ENCODE measurements at regions not wholly inside any gene's neighbourhood (a gene's known extent, or its start where the extent isn't known, plus 50 kb on each side); places are given as distances from the start of the nearest gene placed in this dataset.
"Not testable (repeated sequence)": the region's sequence is repeated elsewhere in the genome, so short reads cannot be mapped to it uniquely, and the experiment has no call there.

- FAIRE-seq (no peak), DNase-seq (ENCODE audit: low read depth, low spot score) (no peak)
- no peaks in the 10 kb centered on the region for H3K9me1 ChIP-seq (ENCODE audit: control insufficient read depth, extremely low read depth, insufficient read depth, low read length)
- H4K20me1 ChIP-seq (ENCODE audit: control insufficient read depth, extremely low read depth, insufficient read depth, low read length), result no peaks in the 10 kb centered on the region
- no peak overlapping the region for H2AFZ ChIP-seq (ENCODE audit: control insufficient read depth, low read length)
- H3K9ac ChIP-seq (ENCODE audit: control insufficient read depth, extremely low read depth, insufficient read depth, low read length), result no peak overlapping the region
- no peaks in the 10 kb centered on the region for H3K4me1 ChIP-seq (ENCODE audit: control insufficient read depth, extremely low read depth, insufficient read depth, low read length)
- H3K4me3 ChIP-seq (ENCODE audit: control insufficient read depth in 2 of 3, extremely low read depth in 1 of 3, insufficient read depth in 2 of 3, low read depth in 1 of 3, low read length in 3 of 3), result no peak overlapping the region
- no peak overlapping the region for H3K4me2 ChIP-seq (ENCODE audit: control insufficient read depth, extremely low read depth, insufficient read depth, low read depth, low read length)
- dilution Hi-C loops (cut with MboI; ENCODE audit: extremely low pct_ligation_motif_present, low sequenced_read_pairs), result no loop called here
- peaks cover 4% of the 10 kb centered on the region for H3K27me3 ChIP-seq (ENCODE audit: control insufficient read depth, extremely low read depth, insufficient read depth, low read length)
- no peak overlapping the region for H3K27ac ChIP-seq (ENCODE audit: control insufficient read depth, insufficient read depth, low read length)
- H3K9me3 ChIP-seq (ENCODE audit: control insufficient read depth, low read depth, low read length), result no peaks in the 10 kb centered on the region
- H3K79me2 ChIP-seq (ENCODE audit: control insufficient read depth, insufficient read depth, low read length), result no peaks in the 10 kb centered on the region
- TF ChIP-seq EZH2 (IDR thresholded peaks at IDR 0.05; ENCODE audit: low read length) (no peak), CTCF (optimal IDR thresholded peaks at IDR 0.05 in 1 of 3, IDR thresholded peaks at IDR 0.05 in 1 of 3, conservative IDR thresholded peaks at IDR 0.05 in 1 of 3; ENCODE audit: extremely low read depth in 1 of 3, insufficient read depth in 2 of 3, low read length in 3 of 3) (no peak)
- no peaks in the 10 kb centered on the region for H3K36me3 ChIP-seq (ENCODE audit: control insufficient read depth in 2 of 2, extremely low read depth in 1 of 2, insufficient read depth in 2 of 2, low read length in 2 of 2)
Measured at GRCh38 chrX:45401923-45402322, 201.2 kb upstream of the DIPK2B start.

- H4K20me1 ChIP-seq (ENCODE audit: control insufficient read depth, extremely low read depth, insufficient read depth, low read length); H3K79me2 ChIP-seq (ENCODE audit: control insufficient read depth, insufficient read depth, low read length); H3K27me3 ChIP-seq (ENCODE audit: control insufficient read depth, extremely low read depth, insufficient read depth, low read length); FAIRE-seq; H3K9ac ChIP-seq (ENCODE audit: control insufficient read depth, extremely low read depth, insufficient read depth, low read length); H3K9me1 ChIP-seq (ENCODE audit: control insufficient read depth, extremely low read depth, insufficient read depth, low read length); DNase-seq (ENCODE audit: low read depth, low spot score); H3K4me3 ChIP-seq (ENCODE audit: control insufficient read depth in 2 of 3, extremely low read depth in 1 of 3, insufficient read depth in 2 of 3, low read depth in 1 of 3, low read length in 3 of 3); H3K4me1 ChIP-seq (ENCODE audit: control insufficient read depth, extremely low read depth, insufficient read depth, low read length); dilution Hi-C loops (cut with MboI; ENCODE audit: extremely low pct_ligation_motif_present, low sequenced_read_pairs); H3K27ac ChIP-seq (ENCODE audit: control insufficient read depth, insufficient read depth, low read length); H2AFZ ChIP-seq (ENCODE audit: control insufficient read depth, low read length); H3K4me2 ChIP-seq (ENCODE audit: control insufficient read depth, extremely low read depth, insufficient read depth, low read depth, low read length); H3K36me3 ChIP-seq (ENCODE audit: control insufficient read depth in 2 of 2, extremely low read depth in 1 of 2, insufficient read depth in 2 of 2, low read length in 2 of 2); H3K9me3 ChIP-seq (ENCODE audit: control insufficient read depth, low read depth, low read length): not testable (repeated sequence)
Measured at GRCh38 chrX:45400951-45401725, 200.5 kb upstream of the DIPK2B start.
